H1 (cell line): ENCODE measurements at regions not wholly inside any gene's neighbourhood (a gene's known extent, or its start where the extent isn't known, plus 50 kb on each side); places are given as distances from the start of the nearest gene placed in this dataset.

ENCODE experiments used
- CTCF ChIA-PET: fragments of 300-600 bp; sonication (Branson Sonifier 250); formaldehyde crosslinking; loops from one replicate; lab custom pipeline; 2021; ENCODE audit not compliant: partially characterized antibody; lab: Charles Lee
- POLR2A ChIA-PET: fragments of 300-600 bp; sonication (Branson Sonifier 250); formaldehyde crosslinking; loops from one replicate; lab custom pipeline; 2021; ENCODE audit warnings: inconsistent platforms; ENCODE audit not compliant: partially characterized antibody; lab: Charles Lee
- DNase-seq, 2 experiments: peaks; one replicate each; pipeline versions ENCODE4 v3.0.0 to v3.0.0-alpha.2; 2010 to 2022; ENCODE audit warnings: low spot score in 2 of 2, low read depth in 1 of 2, mixed read lengths in 1 of 2
- FAIRE-seq: peaks from 2 replicates; lab custom pipeline; 2011; peaks lifted over from hg19 to GRCh38; lab: Jason Lieb, UNC
- H2AFZ ChIP-seq: 2 replicates; pipeline ENCODE4 v1.8.1; 2012; ENCODE audit warnings: low read length, inconsistent platforms
- H2AK5ac ChIP-seq: 2 replicates; pipeline ENCODE4 v1.6.1; 2013; ENCODE audit warnings: low read depth, low read length
- H2BK120ac ChIP-seq: replicated peaks from 2 replicates; pipeline ENCODE3; 2013; ENCODE audit warnings: low read depth, low read length, inconsistent platforms
- H2BK12ac ChIP-seq: 2 replicates; pipeline ENCODE4 v1.6.1; 2013; ENCODE audit warnings: low read depth, low read length
- H2BK15ac ChIP-seq: 2 replicates; pipeline ENCODE4 v1.6.1; 2013; ENCODE audit warnings: low read length
- H2BK20ac ChIP-seq: 2 replicates; pipeline ENCODE4 v1.6.1; 2013; ENCODE audit warnings: low read length
- H2BK5ac ChIP-seq: 2 replicates; pipeline ENCODE4 v1.6.1; 2013; ENCODE audit warnings: low read depth, low read length
- H3K14ac ChIP-seq: 2 replicates; pipeline ENCODE4 v1.6.1; 2013; ENCODE audit warnings: inconsistent platforms; ENCODE audit not compliant: insufficient read length
- H3K18ac ChIP-seq: 2 replicates; pipeline ENCODE4 v1.6.1; 2013; ENCODE audit warnings: low read length; ENCODE audit errors: extremely low read depth
- H3K23ac ChIP-seq: 2 replicates; pipeline ENCODE4 v1.6.1; 2013; ENCODE audit warnings: inconsistent platforms; ENCODE audit not compliant: insufficient read length
- H3K23me2 ChIP-seq: 2 replicates; pipeline ENCODE4 v1.6.1; 2013; ENCODE audit warnings: low read depth, low read length
- H3K27ac ChIP-seq: 2 replicates; pipeline ENCODE4 v1.6.1; 2011; ENCODE audit warnings: low read depth, low read length, inconsistent platforms
- H3K27me3 ChIP-seq, 4 experiments: replicated peaks in 1 of 4; 1 replicate in 1 of 4; 2 replicates in 3 of 4; pipeline versions ENCODE4 v1.6.1 to v1.8.1; 2011 to 2013; ENCODE audit warnings: low read length in 3 of 4, mild to moderate bottlenecking in 3 of 4, inconsistent platforms in 2 of 4, mixed read lengths in 2 of 4, moderate library complexity in 1 of 4; ENCODE audit not compliant: control insufficient read depth in 3 of 4, insufficient read depth in 3 of 4; ENCODE audit errors: extremely low read depth in 1 of 4
- H3K36me3 ChIP-seq, 4 experiments: 2 replicates each; pipeline versions ENCODE4 v1.6.1 to v1.8.1; 2011 to 2013; ENCODE audit warnings: mild to moderate bottlenecking in 4 of 4, low read length in 3 of 4, moderate library complexity in 2 of 4, control low read depth in 1 of 4, inconsistent platforms in 1 of 4; ENCODE audit not compliant: insufficient read depth in 4 of 4, control insufficient read depth in 2 of 4
- H3K4ac ChIP-seq: replicated peaks from 2 replicates; pipeline ENCODE3; 2013; ENCODE audit warnings: low read length, low read depth, mixed read lengths, inconsistent platforms; ENCODE audit not compliant: insufficient read length
- H3K4me1 ChIP-seq, 4 experiments: replicated peaks in 1 of 4; 1 replicate in 1 of 4; 2 replicates in 3 of 4; pipeline versions ENCODE4 v1.6.1 to v1.8.1; 2011 to 2013; ENCODE audit warnings: low read length in 3 of 4, inconsistent platforms in 2 of 4, mixed read lengths in 1 of 4; ENCODE audit not compliant: insufficient read depth in 4 of 4, control insufficient read depth in 3 of 4
- H3K4me2 ChIP-seq, 2 experiments: 2 replicates each; pipeline versions ENCODE4 v1.6.1 to v1.8.1; 2011 to 2013; ENCODE audit warnings: low read depth in 2 of 2, low read length in 2 of 2, control low read depth in 1 of 2, inconsistent platforms in 1 of 2, mild to moderate bottlenecking in 1 of 2; ENCODE audit not compliant: insufficient read depth in 1 of 2
- H3K4me3 ChIP-seq, 4 experiments: fragments of 200-600, 300-600 bp in 1 of 4; sonication (generic), shearing (Covaris generic), sonication (Bioruptor Twin) in 1 of 4; 2 replicates each; pipeline versions ENCODE4 v1.5.1 to v1.8.1; 2011 to 2016; ENCODE audit warnings: low read length in 4 of 4, low read depth in 3 of 4, control low read depth in 2 of 4, inconsistent platforms in 2 of 4, mild to moderate bottlenecking in 2 of 4, mixed read lengths in 1 of 4, moderate library complexity in 1 of 4; ENCODE audit not compliant: insufficient read depth in 2 of 4; ENCODE audit errors: extremely low read depth in 1 of 4
- H3K56ac ChIP-seq: replicated peaks from 2 replicates; pipeline ENCODE3; 2013; ENCODE audit warnings: low read depth, mild to moderate bottlenecking, mixed read lengths, low read length, inconsistent platforms; ENCODE audit not compliant: insufficient read length
- H3K79me1 ChIP-seq: 2 replicates; pipeline ENCODE4 v1.6.1; 2013; ENCODE audit warnings: low read depth, low read length, control low read depth
- H3K79me2 ChIP-seq, 2 experiments: 2 replicates each; pipeline versions ENCODE4 v1.6.1 to v1.8.1; 2012 to 2013; ENCODE audit warnings: low read length in 2 of 2, mild to moderate bottlenecking in 2 of 2, inconsistent platforms in 1 of 2; ENCODE audit not compliant: insufficient read depth in 2 of 2, control insufficient read depth in 1 of 2
- H3K9ac ChIP-seq, 4 experiments: replicated peaks in 1 of 4; 1 replicate in 1 of 4; 2 replicates in 3 of 4; pipeline versions ENCODE4 v1.6.1 to v1.8.1; 2011 to 2013; ENCODE audit warnings: low read depth in 3 of 4, low read length in 3 of 4, control low read depth in 2 of 4, mild to moderate bottlenecking in 2 of 4, moderate library complexity in 2 of 4, inconsistent platforms in 1 of 4; ENCODE audit errors: extremely low read depth in 1 of 4
- H3K9me3 ChIP-seq, 2 experiments: 2 replicates each; pipeline versions ENCODE4 v1.6.1 to v1.8.1; 2012 to 2013; ENCODE audit warnings: mild to moderate bottlenecking in 2 of 2, moderate library complexity in 2 of 2, control low read depth in 1 of 2, inconsistent platforms in 1 of 2, low read depth in 1 of 2, low read length in 1 of 2, mixed read lengths in 1 of 2; ENCODE audit not compliant: insufficient read depth in 2 of 2
- H4K20me1 ChIP-seq, 2 experiments: replicated peaks in 1 of 2; 2 replicates each; pipeline versions ENCODE3 to v1.8.1; 2011 to 2013; ENCODE audit warnings: inconsistent platforms in 2 of 2, low read length in 2 of 2, mild to moderate bottlenecking in 1 of 2; ENCODE audit not compliant: insufficient read depth in 2 of 2, control insufficient read depth in 1 of 2
- H4K5ac ChIP-seq: 2 replicates; pipeline ENCODE4 v1.6.1; 2013; ENCODE audit warnings: low read length, low read depth, mixed read lengths, inconsistent platforms; ENCODE audit not compliant: insufficient read length
- H4K8ac ChIP-seq: 2 replicates; pipeline ENCODE4 v1.8.0; 2013; ENCODE audit warnings: mild to moderate bottlenecking, moderate library complexity, low read length, inconsistent platforms; ENCODE audit not compliant: insufficient read depth; ENCODE audit errors: extremely low read depth
- H4K91ac ChIP-seq: replicated peaks from 2 replicates; pipeline ENCODE3; 2013; ENCODE audit warnings: low read length, mixed read lengths, inconsistent platforms; ENCODE audit not compliant: insufficient read length
- CBX8 ChIP-seq: fragments of 300-800, 300-1000 bp; sonication (generic); IDR thresholded peaks from 2 replicates; pipeline ENCODE4 v1.7.1; 2016; ENCODE audit warnings: low read depth, low read length, borderline replicate concordance
- CREB1 ChIP-seq: IDR thresholded peaks from 2 replicates; pipeline ENCODE4 v1.6.1; 2012; ENCODE audit warnings: inconsistent platforms
- GABPA ChIP-seq: IDR thresholded peaks from 2 replicates; pipeline ENCODE4 v1.6.1; 2011; ENCODE audit warnings: mild to moderate bottlenecking, low read length, moderate library complexity, borderline replicate concordance; ENCODE audit not compliant: insufficient read depth
- HDAC6 ChIP-seq: IDR thresholded peaks from one replicate; pipeline ENCODE4 v1.7.1; 2012; ENCODE audit warnings: low read depth, mild to moderate bottlenecking, inconsistent platforms, low read length, moderate library complexity
- KDM4A ChIP-seq: IDR thresholded peaks from one replicate; pipeline ENCODE4 v1.7.1; 2012; ENCODE audit warnings: low read depth, mild to moderate bottlenecking, moderate library complexity, low read length, inconsistent platforms; ENCODE audit not compliant: severe bottlenecking
- POU5F1 ChIP-seq: IDR thresholded peaks from 2 replicates; pipeline ENCODE4 v1.6.1; 2011; ENCODE audit warnings: low read depth, mild to moderate bottlenecking, low read length, moderate library complexity
- SP1 ChIP-seq: IDR thresholded peaks from 2 replicates; pipeline ENCODE4 v1.6.1; 2011; ENCODE audit warnings: low read depth, low read length
- TAF1 ChIP-seq: IDR thresholded peaks from 2 replicates; pipeline ENCODE4 v1.6.1; 2011; ENCODE audit warnings: mild to moderate bottlenecking, low read depth, low read length
- WGBS, 2 experiments: shearing (Covaris generic) in 1 of 2; methylation state at CpG; one replicate each; pipeline versions ENCODE4 v1.1.6 to v1.1.7; 2013 to 2015; ENCODE audit warnings: low lambda C conversion rate in 2 of 2, mixed read lengths in 2 of 2, inconsistent platforms in 1 of 2, low coverage in 1 of 2, missing lambda C conversion rate in 1 of 2; ENCODE audit not compliant: insufficient replicate concordance in 2 of 2, insufficient coverage in 1 of 2, insufficient read length in 1 of 2; ENCODE audit errors: extremely low coverage in 1 of 2, missing lambda C conversion rate in 1 of 2; 5-methylcytosine and 5-hydroxymethylcytosine counted together

- Histone ChIP-seq H3K36me3 (no peaks in the 10 kb centered on the region; a peak in 1 of 8 replicates), H3K27me3 (no peaks in the 10 kb centered on the region), H3K4ac (no peak overlapping the region), H3K18ac (no peak overlapping the region), H2BK15ac (no peak overlapping the region), H4K5ac (no peak overlapping the region), H4K8ac (peak overlapping the region; percentile 46), H3K79me1 (peaks cover 31% of the 10 kb centered on the region), H4K91ac (no peak overlapping the region), H2BK120ac (no peak overlapping the region), H3K27ac (no peak overlapping the region), H3K23me2 (no peaks in the 10 kb centered on the region), H2BK20ac (no peak overlapping the region), H3K4me2 (no peak overlapping the region), H3K56ac (no peak overlapping the region), H3K79me2 (peaks cover 0 to 50% of the 10 kb centered on the region in 2 experiments; a peak in 2 of 4 replicates), H3K9me3 (no peaks in the 10 kb centered on the region), H3K14ac (no peak overlapping the region), H2BK12ac (no peak overlapping the region), H3K23ac (no peak overlapping the region), H3K4me1 (peaks cover 0 to 25% (median 16%) of the 10 kb centered on the region in 4 experiments; a peak in 6 of 7 replicates), H2AFZ (no peak overlapping the region), H3K9ac (no peak overlapping the region; a peak in 1 of 7 replicates), H2AK5ac (no peak overlapping the region), H4K20me1 (peaks cover 18 to 33% of the 10 kb centered on the region in 2 experiments), H3K4me3 (no peak overlapping the region), H2BK5ac (no peak overlapping the region)
- POLR2A ChIA-PET, result no interaction called here
- DNase-seq, result no peak
- FAIRE-seq, result no peak
- WGBS, 2 experiments, result 88% methylated on average over 11 of the region's 11 CpGs; no CpG with 5 or more reads in 1 of the 2 experiments
- CTCF ChIA-PET, result interaction anchor here (0.9 kb wide), 1 partner anchor 129 kb away, joined by 3 read pairs; no protein-coding TSS in a partner anchor
- no peak for TF ChIP-seq HDAC6
- no peak for TF ChIP-seq SP1
- no peak for TF ChIP-seq TAF1
- TF ChIP-seq POU5F1, result no peak
- no peak for TF ChIP-seq CBX8
- no peak for TF ChIP-seq KDM4A
- TF ChIP-seq CREB1, result no peak
- no peak for TF ChIP-seq GABPA
These were observed 94.6 kb downstream of the GLI2 start for GRCh38 chr2:120830096-120830830.
